Daoy (cell line): ENCODE measurements at regions not wholly inside any gene's neighbourhood (a gene's known extent, or its start where the extent isn't known, plus 50 kb on each side); places are given as distances from the start of the nearest gene placed in this dataset.

Experiments
- DNase-seq: peaks from one replicate; pipeline ENCODE4 v3.0.0-alpha.2; 2015; ENCODE audit warnings: low read depth

DNA sequence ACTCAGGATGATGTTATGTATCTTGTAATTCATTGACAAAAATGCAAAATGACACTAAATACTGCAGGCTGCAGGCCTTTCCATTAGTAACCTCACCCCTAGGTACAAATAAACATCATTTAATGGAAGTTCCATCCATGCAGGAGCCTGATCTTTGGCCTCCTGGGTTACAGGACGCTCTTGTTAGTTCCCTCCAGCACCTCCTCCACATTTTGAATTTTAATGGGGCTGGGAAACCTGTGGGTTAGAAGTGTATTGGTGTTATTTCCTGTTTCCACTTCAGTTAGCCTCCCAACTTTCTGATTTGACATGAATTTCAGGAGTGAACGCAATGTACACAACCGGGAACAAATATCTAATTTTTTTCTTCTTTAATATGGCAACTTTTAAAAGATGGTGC is 237.1 kb upstream of the ARGLU1 start:
- no peak for DNase-seq

GRCh38 chr13:106802917-106803316 is 235.0 kb upstream of the ARGLU1 start:
- no peak for DNase-seq

- no peak for DNase-seq
These were observed 231.9 kb upstream of the ARGLU1 start for GRCh38 chr13:106799781-106800335.

DNA sequence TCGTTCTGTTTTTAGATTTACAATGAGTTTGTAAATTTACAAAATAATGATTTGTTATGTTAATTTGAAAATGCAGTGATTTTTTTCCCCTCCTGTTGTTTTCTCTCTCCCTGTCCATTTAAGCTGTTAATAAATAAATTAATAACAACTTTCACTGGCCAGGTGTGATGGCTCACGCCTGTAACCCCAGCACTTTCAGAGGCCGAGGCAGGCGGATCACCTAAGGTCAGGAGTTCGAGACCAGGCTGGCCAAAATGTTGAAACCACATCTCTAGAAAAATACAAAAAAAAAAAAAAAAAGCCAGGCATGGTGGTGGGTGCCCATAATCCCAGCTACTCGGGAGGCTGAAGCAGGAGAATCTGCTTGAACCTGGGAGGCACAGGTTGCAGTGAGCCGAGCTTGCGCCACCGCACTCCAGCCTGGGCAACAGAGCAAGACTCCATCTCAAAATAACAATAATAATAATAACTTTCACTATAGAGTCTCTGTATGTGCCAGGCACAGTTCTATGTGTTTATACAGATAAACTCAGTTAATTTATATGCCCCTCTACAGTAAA is 229.2 kb upstream of the ARGLU1 start:
- DNase-seq = no peak

DNA sequence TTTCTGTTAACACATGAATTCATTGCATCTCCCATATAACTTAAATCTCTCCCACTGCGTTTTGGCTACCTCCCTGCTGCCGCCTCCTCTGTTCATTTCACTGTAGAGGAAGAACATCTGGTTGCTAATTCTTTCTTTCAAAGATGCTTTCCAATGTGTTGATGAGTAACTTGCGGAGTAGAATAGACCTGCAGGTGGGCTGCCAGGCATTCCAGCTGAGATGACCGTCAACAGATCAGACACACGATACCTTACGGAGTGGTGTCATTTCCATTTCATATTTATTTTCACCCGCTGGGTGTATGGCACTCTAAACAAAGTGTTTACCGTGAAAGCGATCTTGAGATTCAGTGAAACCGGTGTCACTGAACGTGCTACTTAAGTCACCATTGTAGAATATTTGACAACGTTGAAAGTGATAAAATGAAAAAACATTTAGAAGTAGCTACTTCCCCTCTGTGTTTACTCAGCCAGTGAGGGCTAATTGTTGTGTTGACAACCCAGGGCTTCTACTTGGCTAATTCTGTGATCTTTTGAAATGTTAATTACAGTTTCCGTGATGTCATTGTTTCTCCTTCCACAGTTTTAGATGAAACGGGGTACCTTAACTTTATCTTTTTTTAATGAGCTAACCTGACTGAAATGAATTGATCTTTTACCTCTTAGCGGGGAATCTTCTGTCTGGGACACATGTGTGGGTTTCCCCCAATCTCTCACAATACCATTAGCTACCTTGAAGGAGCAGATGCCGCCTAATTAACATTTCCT is 228.5 kb upstream of the ARGLU1 start:
- DNase-seq = no peak

- peak; percentile 4 for DNase-seq
These were observed 227.9 kb upstream of the ARGLU1 start for GRCh38 chr13:106795847-106796246.

GRCh38 chr13:106794117-106794516 is 226.2 kb upstream of the ARGLU1 start:
- no peak for DNase-seq

GRCh38 chr13:106789911-106790310 is 222.0 kb upstream of the ARGLU1 start:
- no peak for DNase-seq

- no peak for DNase-seq
These were observed 218.1 kb upstream of the ARGLU1 start for GRCh38 chr13:106786006-106786563.

DNA sequence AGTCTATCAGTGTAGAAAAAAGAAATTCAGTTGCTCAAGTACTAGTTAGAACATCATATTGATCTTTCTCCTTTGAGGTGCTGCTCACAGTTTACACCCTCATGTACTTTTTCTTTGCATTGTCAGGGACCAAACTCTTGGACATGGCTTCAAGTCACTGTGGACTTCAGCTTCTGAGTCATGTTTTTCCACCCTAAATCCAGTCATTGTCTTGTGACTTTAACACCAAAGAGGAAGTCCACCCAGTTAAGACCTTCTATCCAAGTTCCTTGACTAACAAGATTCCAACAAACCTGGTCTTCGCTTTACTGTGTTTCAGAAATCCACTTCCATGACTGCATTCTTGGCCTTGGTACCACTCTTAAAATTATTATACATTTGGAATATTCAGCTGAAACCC is 206.7 kb upstream of the ARGLU1 start:
- no peak for DNase-seq

DNA sequence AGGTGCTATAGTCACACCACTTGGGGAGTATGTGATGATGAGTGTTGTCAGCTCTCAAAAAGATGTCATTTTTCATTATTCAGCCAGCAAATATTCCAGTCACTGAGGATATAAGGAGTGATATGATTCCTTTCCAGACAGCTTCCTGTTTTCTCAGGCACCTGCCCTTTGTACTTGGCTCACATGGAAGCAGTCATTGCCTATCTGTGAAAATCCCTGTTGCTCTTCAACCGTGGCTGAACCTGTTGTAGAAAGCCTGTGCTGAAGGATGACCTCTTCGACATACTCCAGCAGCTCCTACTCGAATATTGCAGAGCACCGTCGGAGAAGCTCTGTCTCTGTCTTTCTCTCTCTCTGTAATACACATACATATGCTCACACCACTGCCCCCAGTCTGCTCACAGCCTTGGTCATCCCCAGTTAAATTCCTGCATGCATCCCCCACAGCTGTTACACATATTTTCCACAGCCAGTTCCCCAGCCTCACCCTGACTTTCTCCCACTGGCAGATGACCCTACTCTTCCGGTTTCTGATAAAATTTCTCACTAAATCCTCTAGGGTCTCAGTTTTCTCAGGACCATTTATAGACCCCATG is 204.2 kb upstream of the ARGLU1 start:
- DNase-seq = no peak

DNA sequence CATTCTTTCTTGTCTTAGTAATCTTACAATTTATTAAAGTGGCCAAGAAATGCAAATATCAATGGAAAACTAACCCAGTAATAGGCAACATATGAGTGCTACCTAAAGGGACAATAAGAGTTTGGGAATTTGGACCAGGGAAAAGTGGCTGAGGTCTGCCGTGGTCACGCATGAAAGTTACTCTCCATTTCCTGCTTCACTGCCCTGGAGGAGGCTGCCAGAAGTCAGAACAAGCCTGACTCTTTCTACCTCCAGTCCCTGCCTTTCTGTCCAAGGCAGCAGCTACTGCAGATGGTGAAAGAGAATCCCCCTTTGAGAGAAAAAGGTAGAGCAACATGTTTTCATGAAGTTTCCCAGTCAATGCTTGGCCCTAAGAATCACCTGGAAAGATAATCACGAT is 201.1 kb upstream of the ARGLU1 start:
- no peak for DNase-seq

- DNase-seq = no peak
These were observed 194.8 kb upstream of the ARGLU1 start for GRCh38 chr13:106762708-106763107.

GRCh38 chr13:106756446-106756845 is 188.5 kb upstream of the ARGLU1 start:
- DNase-seq = no peak

GRCh38 chr13:106755542-106755941 is 187.6 kb upstream of the ARGLU1 start:
- peak; percentile 70 for DNase-seq

DNA sequence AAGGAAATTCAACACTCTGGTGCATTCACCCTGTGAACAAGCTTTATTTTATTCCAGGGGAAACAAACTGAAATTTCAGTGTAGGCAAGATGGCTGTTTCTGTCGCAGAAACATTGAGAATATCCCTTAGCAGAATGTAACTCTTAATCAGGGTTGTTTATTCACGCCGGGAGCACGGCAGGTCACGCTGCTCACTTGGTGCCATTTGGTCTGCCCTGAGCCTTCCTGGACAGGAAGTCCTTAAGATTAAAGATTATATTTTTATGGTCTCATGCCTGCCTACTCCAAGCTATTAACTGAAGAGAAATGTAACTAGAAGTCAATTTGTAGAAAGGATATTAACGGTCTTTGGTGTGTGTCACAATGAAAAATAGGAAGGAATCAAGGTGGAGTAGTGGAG is 185.3 kb upstream of the ARGLU1 start:
- DNase-seq = no peak

- DNase-seq = no peak
These were observed 184.7 kb upstream of the ARGLU1 start for GRCh38 chr13:106752584-106753170.

DNA sequence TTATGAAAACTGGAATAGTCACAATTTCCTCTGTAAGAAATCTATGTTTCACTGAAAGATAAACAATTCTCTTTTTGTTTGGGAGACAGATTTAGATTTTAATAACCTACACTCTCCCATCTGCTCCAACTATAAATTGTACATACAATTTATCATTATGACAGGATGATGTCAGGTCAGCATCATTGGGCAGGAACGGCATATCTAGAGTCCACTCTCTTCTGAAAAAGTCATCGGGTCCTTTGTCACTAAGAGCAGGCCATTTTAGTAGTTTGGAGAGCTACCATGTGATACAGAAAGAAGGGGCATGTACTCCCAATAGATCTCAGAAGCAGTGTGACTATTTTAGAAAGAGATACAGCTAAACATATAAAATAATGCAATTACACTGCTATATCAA is 180.8 kb upstream of the ARGLU1 start:
- no peak for DNase-seq

DNA sequence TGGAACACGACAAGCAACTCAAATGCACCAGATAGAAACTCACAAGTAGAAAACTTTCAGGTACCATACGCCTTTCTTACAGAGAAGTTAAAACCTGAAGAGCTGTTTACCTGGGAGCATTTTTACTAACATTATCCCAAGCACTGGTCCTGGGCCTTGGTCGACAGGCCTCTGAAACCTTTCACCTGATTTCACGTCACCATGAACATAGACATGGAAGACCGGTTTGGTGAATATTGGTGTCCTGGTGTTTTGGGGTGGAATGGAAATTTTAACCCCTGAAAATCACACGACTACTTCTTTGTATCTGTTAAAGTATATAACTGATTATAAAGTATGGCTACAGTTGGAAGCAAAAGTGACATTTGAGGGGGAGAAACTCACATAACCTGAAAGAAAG is 176.6 kb upstream of the ARGLU1 start:
- no peak for DNase-seq

DNA sequence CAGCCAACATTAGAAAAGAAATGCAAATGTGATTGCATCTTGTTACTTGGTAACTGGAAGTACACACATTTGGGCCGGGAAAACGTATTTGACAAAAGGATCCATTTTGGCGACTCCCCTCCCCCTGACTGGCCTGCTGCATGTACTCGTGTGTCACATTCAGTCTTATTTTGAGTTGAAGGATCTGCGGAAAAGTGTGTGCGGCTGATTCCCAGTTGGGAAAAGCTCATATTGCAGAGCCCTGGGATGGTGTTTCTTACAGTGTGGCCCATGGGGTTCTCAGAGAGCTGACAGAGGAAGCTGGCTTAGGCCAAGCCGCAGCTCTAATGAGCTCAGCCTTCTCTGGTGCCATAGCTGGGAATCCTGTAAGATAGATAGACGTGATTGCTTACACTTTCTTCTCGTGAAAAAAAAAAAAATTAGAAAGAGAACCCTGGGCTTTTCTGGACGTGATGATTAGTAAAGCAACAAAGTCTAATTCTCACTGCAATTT is 170.3 kb upstream of the ARGLU1 start:
- no peak for DNase-seq

GRCh38 chr13:106736941-106737340 is 169.0 kb upstream of the ARGLU1 start:
- DNase-seq = no peak

GRCh38 chr13:106734198-106734597 is 166.3 kb upstream of the ARGLU1 start:
- no peak for DNase-seq
